Adrenal gland (tissue), 9 donors: ENCODE measurements at regions not wholly inside any gene's neighbourhood (a gene's known extent, or its start where the extent isn't known, plus 50 kb on each side); places are given as distances from the start of the nearest gene placed in this dataset.
A peak's percentile ranks its signal among the peaks of the same experiment; 100 is the strongest.

Experiments used
- DNase-seq, 7 donors: peaks; one replicate each; pipeline ENCODE4 v3.0.0-alpha.2; 2019 to 2020
- H3K27ac ChIP-seq, 5 donors: fragments of 200-600 bp; sonication (generic) in 4 of 5; 1 replicate in 3 of 5; 2 replicates in 2 of 5; pipeline versions ENCODE4 v1.5.1 to v1.8.0; 2016 to 2020; ENCODE audit warnings: mild to moderate bottlenecking in 1 of 5
- H3K27me3 ChIP-seq: fragments of 200-600 bp; 2 replicates; pipeline ENCODE4 v1.8.0; 2021
- H3K36me3 ChIP-seq, 2 donors: fragments of 200-600 bp; replicated peaks in 1 of 2; 1 replicate in 1 of 2; 2 replicates in 1 of 2; pipeline versions ENCODE4 v1.5.1 to v1.8.0; 2018 to 2022
- H3K4me1 ChIP-seq, 2 donors: fragments of 200-600 bp; replicated peaks in 1 of 2; 1 replicate in 1 of 2; 2 replicates in 1 of 2; pipeline versions ENCODE4 v1.5.1 to v1.8.0; 2018 to 2021
- H3K4me3 ChIP-seq, 4 donors: fragments of 200-600 bp; sonication (generic) in 3 of 4; one replicate each; pipeline ENCODE4 v1.5.1; 2016 to 2018
- H3K9me3 ChIP-seq, 3 donors: fragments of 200-600 bp; sonication (generic) in 1 of 3; replicated peaks in 1 of 3; 1 replicate in 2 of 3; 2 replicates in 1 of 3; pipeline versions ENCODE4 v1.5.1 to v1.8.0; 2016 to 2021
- POLR2A ChIP-seq, 2 donors: fragments of 450-650 bp; IDR thresholded peaks; one replicate each; pipeline ENCODE4 v1.6.1; 2017; ENCODE audit warnings: antibody characterized with exemption in 2 of 2, mild to moderate bottlenecking in 2 of 2, moderate library complexity in 1 of 2
- WGBS, 4 donors: extraction: QIAGEN DNeasy Blood & Tissue Kit in 2 of 4; methylation state at CpG; one replicate each; pipeline versions ENCODE4 v1.1.5 to v1.1.7; 2013 to 2017; 5-methylcytosine and 5-hydroxymethylcytosine counted together
- intact Hi-C, 2 donors: fragments of 100-400 bp; cut with DNase I; formaldehyde crosslinking; loops; one replicate each; pipeline versions ENCODE4 v1.14.1 to v1.15.0; 2022 to 2023
- TF ChIP-seq, protein P1 (sequence below), 6 experiments: fragments of 450-650 bp in 4 of 6; fragments of 200-600 bp in 2 of 6; sonication (generic) in 1 of 6; IDR thresholded peaks; 1 replicate in 5 of 6; 2 replicates in 1 of 6; pipeline versions ENCODE4 v1.5.1 to v1.8.0; 2016 to 2021; ENCODE audit warnings: antibody characterized with exemption in 6 of 6, mild to moderate bottlenecking in 2 of 6, moderate library complexity in 1 of 6
- donor health status: healthy with polysubstance abuse.
- donor health status: Bipolar disorder and iron deficiency.
- donor health status: DM: yes; HTN: yes; CAD: no.
- donor health status: DM: no; HTN: no; CAD: no.
- donor health status: DM: no; HTN: no; CAD: no.

DNA sequence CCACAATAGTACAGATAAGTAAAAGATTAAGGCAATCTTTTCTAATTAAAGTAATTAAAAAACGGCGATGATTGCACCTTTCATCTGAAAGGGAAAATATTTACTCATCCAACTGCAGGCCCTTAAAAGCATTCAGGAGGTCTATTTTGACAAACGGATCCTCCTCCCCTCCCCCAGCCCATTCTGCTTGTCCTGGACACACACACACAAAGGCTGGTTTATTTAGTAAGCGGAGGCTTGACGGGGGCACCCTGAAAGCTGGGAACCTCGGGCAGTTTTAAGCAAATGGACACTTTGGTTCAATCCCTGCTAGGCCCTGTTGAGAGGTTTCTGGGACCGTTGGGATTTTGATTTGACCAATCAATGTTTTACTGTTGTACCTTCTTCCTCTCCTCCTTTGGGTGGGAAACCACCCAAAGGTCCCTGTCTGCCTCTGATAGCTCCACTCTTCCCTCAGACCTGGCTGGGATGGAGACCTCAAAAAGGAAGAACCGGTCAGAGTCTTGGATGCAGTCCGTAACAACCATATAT lies 135.8 kb upstream of the HAAO start:
- Histone ChIP-seq H3K27ac (peak overlapping the region in 3 of 5 donors; percentile 2 to 91 (median 78)), H3K36me3 (no peaks in the 10 kb centered on the region), H3K4me3 (no peak overlapping the region), H3K4me1 (peaks cover 12 to 82% of the 10 kb centered on the region in 2 donors), H3K27me3 (no peaks in the 10 kb centered on the region), H3K9me3 (no peaks in the 10 kb centered on the region)
- 55 to 60% (median 58%) methylated on average over 9 of the region's 9 CpGs for WGBS, 4 donors
- TF ChIP-seq, protein P1, sequence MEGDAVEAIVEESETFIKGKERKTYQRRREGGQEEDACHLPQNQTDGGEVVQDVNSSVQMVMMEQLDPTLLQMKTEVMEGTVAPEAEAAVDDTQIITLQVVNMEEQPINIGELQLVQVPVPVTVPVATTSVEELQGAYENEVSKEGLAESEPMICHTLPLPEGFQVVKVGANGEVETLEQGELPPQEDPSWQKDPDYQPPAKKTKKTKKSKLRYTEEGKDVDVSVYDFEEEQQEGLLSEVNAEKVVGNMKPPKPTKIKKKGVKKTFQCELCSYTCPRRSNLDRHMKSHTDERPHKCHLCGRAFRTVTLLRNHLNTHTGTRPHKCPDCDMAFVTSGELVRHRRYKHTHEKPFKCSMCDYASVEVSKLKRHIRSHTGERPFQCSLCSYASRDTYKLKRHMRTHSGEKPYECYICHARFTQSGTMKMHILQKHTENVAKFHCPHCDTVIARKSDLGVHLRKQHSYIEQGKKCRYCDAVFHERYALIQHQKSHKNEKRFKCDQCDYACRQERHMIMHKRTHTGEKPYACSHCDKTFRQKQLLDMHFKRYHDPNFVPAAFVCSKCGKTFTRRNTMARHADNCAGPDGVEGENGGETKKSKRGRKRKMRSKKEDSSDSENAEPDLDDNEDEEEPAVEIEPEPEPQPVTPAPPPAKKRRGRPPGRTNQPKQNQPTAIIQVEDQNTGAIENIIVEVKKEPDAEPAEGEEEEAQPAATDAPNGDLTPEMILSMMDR (IDR thresholded peaks at IDR 0.05) = no peak
- no peak for DNase-seq
- intact Hi-C loops = loop anchor here in 1 of 2 donors (10.0 kb wide), 1 partner anchor 63 kb away; no protein-coding TSS in a partner anchor

GRCh38 chr2:42927334-42928160 lies 135.2 kb upstream of the HAAO start:
- H3K4me1 ChIP-seq = peaks cover 12 to 83% of the 10 kb centered on the region in 2 donors
- H3K9me3 ChIP-seq = no peaks in the 10 kb centered on the region
- no peak for TF ChIP-seq POLR2A (IDR thresholded peaks at IDR 0.05)
- TF ChIP-seq, protein P1 (IDR thresholded peaks at IDR 0.05) = no peak
- H3K27me3 ChIP-seq = no peaks in the 10 kb centered on the region
- no peaks in the 10 kb centered on the region for H3K36me3 ChIP-seq
- intact Hi-C loops = loop anchor here in 1 of 2 donors (10.0 kb wide), 1 partner anchor 63 kb away; no protein-coding TSS in a partner anchor
- 43 to 64% (median 50%) methylated on average over 8 to 10 of the region's 10 CpGs for WGBS, 4 donors
- H3K27ac ChIP-seq = peak overlapping the region in 4 of 5 donors; percentile 2 to 88 (median 75)
- DNase-seq = peak in 1 of 7 donors; percentile 37
- no peak overlapping the region for H3K4me3 ChIP-seq

GRCh38 chr2:42926434-42927333 lies 134.3 kb upstream of the HAAO start:
- H3K4me3 ChIP-seq = no peak overlapping the region
- WGBS, 4 donors = 62 to 82% (median 72%) methylated on average over 12 to 26 of the region's 26 CpGs
- H3K9me3 ChIP-seq = no peaks in the 10 kb centered on the region
- H3K4me1 ChIP-seq = peaks cover 12 to 81% of the 10 kb centered on the region in 2 donors
- DNase-seq = peak in 1 of 7 donors; percentile 31
- no peaks in the 10 kb centered on the region for H3K36me3 ChIP-seq
- intact Hi-C loops = loop anchor here in 1 of 2 donors (10.0 kb wide), 1 partner anchor 62 kb away; no protein-coding TSS in a partner anchor
- no peaks in the 10 kb centered on the region for H3K27me3 ChIP-seq
- TF ChIP-seq POLR2A (IDR thresholded peaks at IDR 0.05) = no peak
- TF ChIP-seq, protein P1 (IDR thresholded peaks at IDR 0.05) = no peak
- peak overlapping the region in 4 of 5 donors; percentile 15 to 88 (median 75) for H3K27ac ChIP-seq
